ENCODE measurements at regions not wholly inside any gene's neighbourhood (a gene's known extent, or its start where the extent isn't known, plus 50 kb on each side); places are given as distances from the start of the nearest gene placed in this dataset.
"Not testable (repeated sequence)": the region's sequence is repeated elsewhere in the genome, so short reads cannot be mapped to it uniquely, and the experiment has no call there.

DNA sequence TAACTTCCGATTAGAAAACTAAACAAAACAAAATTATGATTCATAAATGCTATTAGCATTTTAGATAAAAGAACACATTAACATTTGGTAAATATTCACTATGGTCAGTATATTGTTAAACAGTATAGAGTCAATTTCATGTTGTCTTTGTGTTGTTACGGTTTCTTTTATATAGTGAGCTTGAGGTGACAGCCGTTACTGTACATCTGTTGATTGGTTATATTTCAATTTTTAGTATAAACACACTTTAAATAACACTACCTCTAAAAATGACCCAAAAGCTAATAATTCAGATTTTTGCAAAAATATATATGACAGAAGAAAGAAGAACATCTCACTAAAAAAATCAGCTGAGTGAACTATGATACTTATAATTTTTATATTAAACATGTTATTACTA, 249.0 kb upstream of the LUZP2 start:
- no peak for DNase-seq (ENCODE audit: extremely low read depth, low read depth)
- TF ChIP-seq, protein P1, sequence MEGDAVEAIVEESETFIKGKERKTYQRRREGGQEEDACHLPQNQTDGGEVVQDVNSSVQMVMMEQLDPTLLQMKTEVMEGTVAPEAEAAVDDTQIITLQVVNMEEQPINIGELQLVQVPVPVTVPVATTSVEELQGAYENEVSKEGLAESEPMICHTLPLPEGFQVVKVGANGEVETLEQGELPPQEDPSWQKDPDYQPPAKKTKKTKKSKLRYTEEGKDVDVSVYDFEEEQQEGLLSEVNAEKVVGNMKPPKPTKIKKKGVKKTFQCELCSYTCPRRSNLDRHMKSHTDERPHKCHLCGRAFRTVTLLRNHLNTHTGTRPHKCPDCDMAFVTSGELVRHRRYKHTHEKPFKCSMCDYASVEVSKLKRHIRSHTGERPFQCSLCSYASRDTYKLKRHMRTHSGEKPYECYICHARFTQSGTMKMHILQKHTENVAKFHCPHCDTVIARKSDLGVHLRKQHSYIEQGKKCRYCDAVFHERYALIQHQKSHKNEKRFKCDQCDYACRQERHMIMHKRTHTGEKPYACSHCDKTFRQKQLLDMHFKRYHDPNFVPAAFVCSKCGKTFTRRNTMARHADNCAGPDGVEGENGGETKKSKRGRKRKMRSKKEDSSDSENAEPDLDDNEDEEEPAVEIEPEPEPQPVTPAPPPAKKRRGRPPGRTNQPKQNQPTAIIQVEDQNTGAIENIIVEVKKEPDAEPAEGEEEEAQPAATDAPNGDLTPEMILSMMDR (IDR thresholded peaks at IDR 0.05; ENCODE audit: low read depth, low read length) = no peak

GRCh38 chr11:24249921-24250320, 246.9 kb upstream of the LUZP2 start:
- TF ChIP-seq, protein P1 (IDR thresholded peaks at IDR 0.05; ENCODE audit: low read depth, low read length) = no peak
- DNase-seq (ENCODE audit: extremely low read depth, low read depth) = no peak

GRCh38 chr11:24253237-24253760, 243.6 kb upstream of the LUZP2 start:
- DNase-seq (ENCODE audit: extremely low read depth, low read depth) = no peak

DNA sequence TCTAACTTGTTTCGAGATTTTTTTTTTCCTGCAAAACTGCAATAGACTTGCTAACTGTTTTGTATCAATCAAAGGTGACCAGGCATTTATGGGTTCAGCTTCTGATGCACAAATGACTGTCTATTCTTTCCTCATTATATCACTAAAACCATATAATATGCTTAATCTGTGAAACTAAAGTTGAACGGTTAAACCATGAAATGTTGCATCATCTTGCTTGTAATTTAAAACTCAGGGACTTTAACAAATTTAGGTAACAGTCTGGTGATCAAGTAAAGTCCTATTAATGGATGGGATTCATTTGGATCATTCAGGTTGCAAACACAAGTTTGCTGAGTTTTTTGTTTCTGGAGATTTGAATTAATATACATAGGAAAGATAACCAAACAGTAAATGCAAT, 232.0 kb upstream of the LUZP2 start:
- TF ChIP-seq, protein P1 (IDR thresholded peaks at IDR 0.05; ENCODE audit: low read depth, low read length) = no peak

More at GRCh38 chr11:24253237-24253760, 243.6 kb upstream of the LUZP2 start:
- TF ChIP-seq, protein P1 (IDR thresholded peaks at IDR 0.05; ENCODE audit: low read depth, low read length) = no peak

GRCh38 chr11:24267014-24267413, 229.8 kb upstream of the LUZP2 start:
- TF ChIP-seq, protein P1 (IDR thresholded peaks at IDR 0.05; ENCODE audit: low read depth, low read length) = no peak
- DNase-seq (ENCODE audit: extremely low read depth, low read depth) = no peak

More for the DNA sequence above, 232.0 kb upstream of the LUZP2 start:
- no peak for DNase-seq (ENCODE audit: extremely low read depth, low read depth)

- TF ChIP-seq, protein P1 (IDR thresholded peaks at IDR 0.05; ENCODE audit: low read depth, low read length) = no peak
- no peak for DNase-seq (ENCODE audit: extremely low read depth, low read depth)
Observed at GRCh38 chr11:24271798-24272197, 225.1 kb upstream of the LUZP2 start.

DNA sequence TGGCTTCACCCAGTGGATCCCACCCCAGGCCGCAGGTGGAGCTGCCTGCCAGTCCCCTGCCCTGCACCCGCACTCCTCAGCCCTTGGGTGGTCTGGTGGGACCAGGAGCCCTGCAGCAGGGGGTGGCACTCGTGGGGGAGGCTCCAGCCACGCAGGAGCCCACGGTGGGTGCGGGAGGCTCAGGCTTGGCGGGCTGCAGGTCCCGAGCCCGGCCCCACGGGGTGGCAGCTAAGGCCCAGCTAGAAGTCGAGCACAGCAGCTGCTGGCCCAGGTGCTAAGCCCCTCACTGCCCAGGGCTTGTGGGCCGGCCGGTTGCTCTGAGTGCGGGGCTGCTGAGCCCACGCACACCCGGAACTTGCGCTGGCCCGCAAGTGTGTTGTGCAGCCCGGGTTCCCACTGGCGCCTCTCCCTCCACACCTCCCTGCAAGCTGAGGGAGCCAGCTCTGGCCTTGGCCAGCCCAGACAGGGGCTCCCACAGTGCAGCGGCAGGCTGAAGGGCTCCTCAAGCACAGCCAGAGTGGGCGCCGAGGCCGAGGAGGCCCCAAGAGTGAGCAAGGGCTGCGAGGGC, 222.6 kb upstream of the LUZP2 start:
- DNase-seq (ENCODE audit: extremely low read depth, low read depth) = not testable (repeated sequence)

- no peak for DNase-seq (ENCODE audit: extremely low read depth, low read depth)
- TF ChIP-seq, protein P1 (IDR thresholded peaks at IDR 0.05; ENCODE audit: low read depth, low read length) = no peak
Observed at GRCh38 chr11:24286238-24286637, 210.6 kb upstream of the LUZP2 start.

All from AG09319 (cell line).